ENCODE measurements at regions not wholly inside any gene's neighbourhood (a gene's known extent, or its start where the extent isn't known, plus 50 kb on each side); places are given as distances from the start of the nearest gene placed in this dataset.
"Not testable (repeated sequence)": the region's sequence is repeated elsewhere in the genome, so short reads cannot be mapped to it uniquely, and the experiment has no call there.

DNA sequence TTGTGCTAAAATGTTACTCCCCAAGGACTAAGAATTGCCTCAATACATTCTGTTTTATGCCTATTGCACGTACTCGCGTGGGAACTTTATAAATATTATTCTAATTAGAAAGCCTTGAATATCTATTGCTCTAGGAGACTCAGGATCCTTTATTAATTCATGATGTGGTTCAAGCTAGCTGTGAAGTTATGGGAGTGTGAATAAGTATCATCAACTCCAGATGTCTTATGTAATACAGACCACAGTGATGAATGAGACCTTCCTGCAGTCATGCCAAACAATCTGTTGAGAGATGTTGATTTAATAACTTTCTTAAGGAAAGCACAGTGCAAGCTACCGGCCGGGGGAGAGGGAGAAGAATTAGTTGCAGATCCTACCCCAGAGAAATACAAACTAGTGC, 519.2 kb upstream of the ZP4 start:
- no peak for DNase-seq

DNA sequence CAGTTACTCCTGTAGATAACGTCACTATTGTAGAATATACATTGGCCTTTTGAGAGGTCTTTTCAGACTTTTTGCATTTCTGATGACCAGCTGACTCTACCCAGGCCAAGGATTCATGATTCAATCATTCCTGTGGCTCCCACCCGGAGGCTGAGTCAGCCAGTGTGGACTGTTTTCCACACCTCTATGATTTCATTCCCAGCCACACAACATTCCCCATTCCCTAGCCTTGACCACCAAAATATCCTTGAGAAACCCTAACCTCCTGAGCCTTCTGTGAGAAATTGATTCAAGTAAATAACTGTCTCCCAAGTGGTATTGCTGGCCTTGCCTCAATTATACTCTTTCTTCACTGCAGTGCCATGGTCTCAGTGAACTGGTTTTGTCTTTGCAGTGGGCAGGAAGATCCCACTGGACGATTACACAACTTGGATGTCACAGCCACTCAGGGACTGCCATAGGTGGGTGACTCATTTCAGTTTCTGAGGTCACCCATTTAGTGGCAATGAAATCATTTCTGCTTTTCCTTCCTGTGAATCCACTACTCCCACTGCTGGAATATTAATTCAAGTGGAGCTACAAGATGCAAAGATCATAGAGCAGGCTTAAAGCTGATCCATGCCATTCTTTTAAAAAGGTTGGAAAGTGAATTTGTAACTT, 518.6 kb upstream of the ZP4 start:
- DNase-seq = peak; percentile 37

DNA sequence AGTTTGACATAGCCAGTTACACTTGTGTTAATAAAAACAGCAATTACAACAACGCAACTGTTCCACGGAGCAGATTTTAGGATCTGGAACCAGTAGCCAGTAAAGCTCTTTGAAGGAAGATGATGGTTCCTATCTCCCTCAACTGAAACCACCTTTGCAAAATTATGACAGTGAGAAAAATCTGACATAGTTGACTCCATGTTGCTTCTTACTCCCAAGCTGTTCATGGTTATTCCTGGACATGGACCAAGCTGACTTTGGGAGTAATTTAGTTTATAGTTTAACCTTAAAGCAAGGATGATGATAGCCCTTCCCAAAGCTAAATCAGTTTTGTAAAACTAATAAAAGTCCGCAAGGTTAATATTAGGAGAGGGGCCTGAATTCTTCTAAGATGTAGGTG, 518.0 kb upstream of the ZP4 start:
- DNase-seq = no peak

DNA sequence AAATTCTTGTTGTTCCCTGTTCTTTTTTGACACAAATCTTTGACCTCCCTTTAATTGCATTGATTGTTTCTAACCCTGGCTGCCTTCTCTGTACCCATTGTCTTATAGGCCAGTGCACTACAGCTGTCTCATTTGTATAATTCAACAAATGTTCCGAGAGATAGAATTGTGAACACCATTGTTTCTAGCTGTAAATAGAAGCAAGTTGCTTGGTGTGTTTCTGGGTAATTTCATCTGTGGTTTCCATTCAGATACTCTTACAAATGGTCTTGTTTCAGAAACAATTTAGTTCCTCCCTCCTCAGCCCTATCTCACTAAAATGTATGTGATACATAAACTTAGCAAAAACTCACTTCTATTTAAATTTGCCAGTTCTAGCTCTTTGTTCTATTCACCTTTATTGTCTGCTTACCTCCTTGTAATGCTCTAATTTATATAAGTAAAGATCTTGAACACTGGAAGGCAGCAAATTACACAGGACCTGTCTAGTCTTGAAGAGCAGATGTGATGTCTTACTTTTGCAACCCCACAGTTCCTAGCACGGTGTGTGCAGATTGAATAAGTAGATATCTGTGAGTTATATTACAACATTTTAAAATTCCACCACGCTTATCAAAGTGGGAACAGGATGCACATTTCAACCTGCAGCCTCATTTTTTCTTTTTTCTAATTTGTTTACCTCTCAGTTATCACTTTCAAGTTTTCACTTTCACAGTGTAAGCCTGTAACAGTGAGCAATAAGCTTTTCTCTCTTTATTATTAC, 515.6 kb upstream of the ZP4 start:
- DNase-seq = no peak

DNA sequence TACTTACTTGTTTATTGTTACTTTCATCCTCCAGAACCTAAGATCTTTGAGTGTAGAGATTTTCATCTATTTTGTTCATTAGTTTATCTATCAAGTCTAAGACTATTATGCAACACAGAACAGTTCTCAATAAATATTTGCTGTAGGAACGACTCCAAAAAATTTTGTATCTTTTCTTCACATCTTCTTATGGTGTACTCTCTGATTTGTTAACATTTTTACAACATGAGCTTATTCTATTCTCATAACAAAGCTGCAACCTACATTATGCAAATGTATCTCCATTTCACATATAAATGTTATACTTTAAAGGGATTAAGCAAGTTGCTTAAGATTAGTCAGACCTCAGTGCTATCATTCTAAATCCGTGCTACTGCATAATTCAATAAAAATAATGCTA, 514.2 kb upstream of the ZP4 start:
- no peak for DNase-seq

DNA sequence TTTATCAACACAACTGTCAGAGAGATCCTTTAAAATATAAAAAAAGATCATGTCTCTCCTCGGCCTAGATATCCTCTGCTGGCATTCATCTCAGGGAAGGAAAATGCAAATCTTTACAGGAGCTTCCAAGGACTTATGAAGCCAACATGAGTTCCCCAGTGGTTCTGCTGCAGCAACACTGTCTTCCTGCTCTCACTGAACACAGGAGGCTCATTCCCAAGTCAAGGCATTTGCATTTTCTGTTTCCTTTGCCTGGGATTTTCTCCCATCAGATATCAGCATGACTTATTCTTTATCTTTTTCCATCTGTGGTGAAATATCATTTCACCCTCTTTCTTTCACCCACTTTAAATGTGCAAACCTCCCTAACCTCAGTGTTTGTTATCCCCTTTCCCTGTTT, 513.8 kb upstream of the ZP4 start:
- DNase-seq = no peak

DNA sequence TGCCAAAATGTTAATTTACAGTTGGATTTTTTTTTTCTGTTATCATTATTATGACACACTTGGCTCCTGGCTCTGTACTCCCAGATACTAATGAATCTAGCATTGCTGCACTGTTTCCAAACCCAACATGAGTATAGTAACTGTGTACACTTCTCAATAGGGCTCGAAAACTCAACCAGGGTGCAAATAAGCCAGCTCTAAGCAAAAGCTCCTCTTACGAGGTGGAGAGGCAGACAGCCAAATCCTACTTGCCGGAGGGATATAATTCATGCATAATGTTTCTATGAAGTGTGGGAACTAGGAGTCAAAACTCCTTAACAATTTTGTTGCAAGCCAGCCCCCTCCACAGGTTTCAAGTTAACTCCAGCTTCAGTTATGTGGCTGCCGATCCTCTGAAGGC, 510.4 kb upstream of the ZP4 start:
- DNase-seq = no peak

DNA sequence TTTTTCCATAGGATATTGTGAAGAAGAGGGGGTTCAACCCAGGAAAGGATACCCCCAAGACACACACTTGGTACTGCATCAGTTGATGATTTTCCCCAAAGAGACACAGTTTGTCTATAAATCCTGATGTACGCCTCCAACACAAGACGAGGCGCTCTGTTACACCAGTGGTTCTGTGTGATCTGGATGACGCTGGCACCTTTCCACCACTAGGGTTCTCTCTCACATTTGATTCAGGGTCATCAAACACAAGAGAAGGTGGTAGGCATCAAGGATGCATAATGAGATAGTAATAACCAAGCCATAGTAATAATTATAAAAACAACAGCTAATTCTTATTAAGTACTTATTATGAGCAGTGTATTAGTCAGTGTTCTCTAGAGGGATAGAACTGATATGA, 508.8 kb upstream of the ZP4 start:
- no peak for DNase-seq

DNA sequence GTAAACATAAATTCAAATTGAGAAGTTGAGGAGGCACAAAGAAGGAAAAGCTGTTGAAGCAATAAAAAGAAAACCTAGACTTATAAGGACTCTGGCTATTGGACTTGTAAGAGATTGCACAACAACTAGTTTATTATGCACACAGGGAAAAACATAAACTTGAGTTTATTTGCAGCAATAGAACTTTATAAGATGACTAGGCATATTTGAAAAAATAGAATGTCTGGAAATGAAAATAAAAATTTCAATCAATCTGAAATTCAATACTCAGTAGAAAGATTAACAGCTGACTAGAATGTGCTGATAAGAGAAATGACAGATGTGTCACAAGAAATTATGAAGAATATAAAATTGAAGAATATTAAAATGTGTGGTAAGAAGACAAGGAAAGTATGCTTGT, 505.4 kb upstream of the ZP4 start:
- DNase-seq = no peak

DNA sequence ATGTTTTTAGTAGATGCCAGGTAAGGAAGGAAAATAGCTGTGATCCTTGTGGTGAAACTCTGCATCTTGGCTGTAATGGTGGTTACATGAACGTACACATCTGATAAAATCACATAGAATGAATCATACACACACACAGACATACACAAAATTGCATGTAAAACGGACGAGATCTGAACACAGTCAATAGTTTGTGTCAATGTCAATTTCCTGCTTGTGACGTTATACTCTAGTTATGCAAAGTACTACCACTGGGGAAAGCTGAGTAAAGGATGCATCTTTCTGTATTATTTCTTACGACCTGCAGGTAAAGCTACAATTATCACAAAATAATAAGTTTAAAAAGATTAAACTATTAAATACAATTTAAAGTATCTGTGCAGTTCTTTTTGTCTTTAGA, 493.7 kb upstream of the ZP4 start:
- no peak for DNase-seq

DNA sequence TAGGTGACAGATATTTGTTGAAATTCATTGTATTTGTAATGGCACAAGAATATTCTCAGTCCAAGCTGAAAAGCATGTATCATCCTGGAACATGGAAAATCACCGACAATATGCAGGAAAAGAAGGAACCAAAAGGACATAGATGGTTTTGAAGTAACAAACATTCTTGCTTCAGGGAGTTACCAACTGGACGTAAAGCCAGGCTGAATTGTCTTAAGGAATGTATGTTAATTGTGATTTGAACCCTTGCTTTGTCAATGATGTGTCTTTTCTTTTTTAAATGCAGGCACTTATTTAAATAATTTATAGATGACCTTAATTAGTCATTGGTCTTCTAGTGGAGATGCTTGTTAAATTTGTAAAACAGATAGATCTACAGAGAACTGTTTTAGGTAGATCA, 489.4 kb upstream of the ZP4 start:
- no peak for DNase-seq

DNA sequence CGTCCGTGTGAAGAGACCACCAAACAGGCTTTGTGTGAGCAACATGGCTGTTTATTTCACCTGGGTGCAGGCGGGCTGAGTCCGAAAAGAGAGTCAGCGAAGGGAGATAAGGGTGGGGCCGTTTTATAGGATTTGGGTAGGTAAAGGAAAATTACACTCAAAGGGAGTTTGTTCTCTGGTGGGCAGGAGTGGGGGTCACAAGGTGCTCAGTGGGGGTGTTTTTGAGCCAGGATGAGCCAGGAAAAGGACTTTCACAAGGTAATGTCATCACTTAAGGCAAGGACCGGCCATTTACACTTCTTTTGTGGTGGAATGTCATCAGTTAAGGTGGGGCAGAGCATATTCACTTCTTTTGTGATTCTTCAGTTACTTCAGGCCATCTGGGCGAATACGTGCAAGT, 488.7 kb upstream of the ZP4 start:
- not testable (repeated sequence) for DNase-seq

DNA sequence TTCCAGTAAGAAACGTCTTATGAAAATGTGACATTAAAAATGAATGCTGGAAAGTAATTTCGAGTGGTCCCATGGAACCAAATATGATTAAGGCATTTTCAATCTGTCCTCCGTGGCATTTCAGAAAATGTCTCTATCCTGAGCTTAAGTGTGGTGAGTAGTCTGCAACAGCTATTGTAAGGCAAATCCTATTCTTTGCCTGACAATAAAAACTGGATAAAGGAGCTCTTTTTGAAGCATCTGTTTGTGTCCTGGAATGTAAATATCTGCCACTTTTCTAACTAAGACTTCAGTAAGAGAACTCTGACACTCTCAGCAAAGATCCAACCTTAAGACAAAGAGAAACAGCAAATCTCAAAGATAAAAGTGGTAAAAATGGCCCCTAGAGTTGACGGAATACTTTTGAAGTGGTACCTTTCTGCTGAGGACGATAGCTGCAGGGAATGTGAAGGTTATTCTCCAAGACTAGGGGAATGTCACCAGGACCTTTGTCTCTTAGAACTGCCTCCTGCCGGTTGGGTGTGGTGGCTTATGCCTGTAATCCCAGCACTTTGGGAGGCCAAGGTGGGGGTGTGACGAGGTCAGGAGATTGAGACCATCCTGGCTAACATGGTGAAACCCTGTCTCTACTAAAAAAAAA, 486.7 kb upstream of the ZP4 start:
- no peak for DNase-seq

DNA sequence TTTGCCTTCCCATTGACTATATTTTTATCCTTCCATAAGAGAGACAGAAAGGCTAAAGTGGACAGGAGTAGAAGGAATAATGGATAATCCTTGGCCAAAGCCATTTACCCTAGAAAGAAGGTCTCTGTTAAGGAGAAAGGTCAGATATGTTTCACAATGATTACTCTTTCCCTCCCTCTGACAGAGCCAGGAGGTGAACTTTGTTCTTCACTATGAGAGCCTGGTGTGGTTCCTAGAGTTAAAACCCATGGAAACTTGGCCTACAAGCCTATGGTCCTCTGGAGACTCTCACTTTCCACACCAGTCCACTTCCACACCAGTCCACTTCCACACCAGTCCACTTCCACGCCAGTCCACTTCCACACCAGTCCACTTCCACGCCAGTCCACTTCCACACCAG, 479.9 kb upstream of the ZP4 start:
- DNase-seq = no peak

DNA sequence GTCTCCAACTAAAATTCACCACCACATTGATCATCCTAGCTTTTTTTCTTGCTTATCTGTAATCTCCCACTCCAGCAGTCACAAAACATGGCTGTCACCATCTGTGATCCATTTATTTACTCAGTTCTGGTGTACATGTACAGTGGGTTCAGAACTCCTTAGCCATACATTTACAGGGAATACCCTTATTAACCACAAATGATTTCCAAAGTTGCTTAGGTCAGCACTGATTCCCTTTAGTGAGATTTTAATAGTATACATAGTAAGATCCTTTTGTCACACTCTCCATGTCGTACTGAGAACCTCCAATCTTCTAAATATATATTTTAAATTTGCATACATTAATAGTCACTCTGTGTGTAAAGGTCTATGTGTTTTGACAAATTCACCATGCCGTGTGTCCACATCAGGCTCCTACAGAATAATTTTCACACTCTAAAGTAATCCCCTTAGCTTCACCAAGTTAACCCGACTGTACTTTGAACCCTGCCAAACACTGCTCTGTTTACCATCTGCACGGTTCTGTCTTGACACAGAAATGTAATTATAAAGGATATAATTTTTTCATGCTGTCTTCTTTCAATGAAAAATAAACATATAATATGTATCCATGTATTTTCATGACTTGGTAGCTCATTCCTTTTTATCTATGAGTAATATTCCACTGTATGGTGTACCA, 473.6 kb upstream of the ZP4 start:
- no peak for DNase-seq

DNA sequence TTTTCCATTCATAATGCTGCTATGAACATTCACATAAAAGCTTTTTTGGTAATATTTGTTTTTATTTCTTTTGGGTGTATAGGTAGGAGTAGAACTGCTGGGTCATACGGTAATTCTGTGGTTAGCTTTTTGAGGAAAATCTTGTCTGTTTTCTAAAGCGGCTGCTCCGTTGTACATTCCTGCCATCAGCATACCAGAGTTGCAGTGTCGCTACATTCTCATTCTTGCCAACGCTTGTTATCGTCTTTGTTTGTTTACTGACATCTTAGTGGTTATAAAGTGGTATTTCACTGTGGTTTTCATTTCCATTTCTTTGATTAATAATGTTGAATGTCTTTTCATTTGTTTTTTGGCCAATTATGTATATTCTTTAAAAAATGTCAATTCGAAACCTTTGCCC, 469.8 kb upstream of the ZP4 start:
- no peak for DNase-seq

DNA sequence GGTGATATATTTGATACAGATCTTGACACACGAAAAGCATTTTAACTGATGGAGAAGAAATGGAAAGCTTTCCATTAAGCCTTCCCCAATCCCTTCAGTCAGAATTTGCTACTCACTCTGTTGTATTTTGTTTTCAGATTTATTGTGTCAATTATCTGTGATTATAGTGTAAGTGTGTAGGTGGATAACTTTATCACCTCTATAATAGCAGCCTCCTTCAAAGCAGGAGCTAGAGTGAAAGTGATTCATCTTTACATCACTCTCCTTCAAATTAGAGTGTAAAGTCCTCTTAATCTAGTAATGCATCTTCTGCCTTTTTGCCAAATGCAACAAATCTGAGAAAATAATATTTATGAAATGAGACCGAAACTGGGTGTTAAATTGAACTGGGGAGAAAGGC, 459.7 kb upstream of the ZP4 start:
- no peak for DNase-seq

DNA sequence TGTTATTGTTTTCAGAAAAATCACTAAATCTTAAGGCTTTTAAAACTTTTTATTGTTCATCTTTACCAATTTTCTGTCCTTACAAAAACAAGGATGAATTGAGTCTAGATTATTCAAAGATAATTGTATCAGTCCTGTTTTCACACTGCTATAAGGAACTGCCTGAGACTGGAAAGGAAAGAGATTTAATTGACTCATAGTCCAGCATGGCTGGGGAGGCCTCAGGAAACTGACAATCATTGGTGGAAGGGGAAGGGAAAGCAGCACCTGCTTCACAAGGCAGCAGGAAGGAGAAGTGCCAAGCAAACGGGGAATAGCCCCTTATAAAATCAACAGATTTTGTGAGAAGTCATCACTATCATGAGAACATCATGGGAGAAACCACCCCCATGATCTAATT, 455.6 kb upstream of the ZP4 start:
- no peak for DNase-seq

DNA sequence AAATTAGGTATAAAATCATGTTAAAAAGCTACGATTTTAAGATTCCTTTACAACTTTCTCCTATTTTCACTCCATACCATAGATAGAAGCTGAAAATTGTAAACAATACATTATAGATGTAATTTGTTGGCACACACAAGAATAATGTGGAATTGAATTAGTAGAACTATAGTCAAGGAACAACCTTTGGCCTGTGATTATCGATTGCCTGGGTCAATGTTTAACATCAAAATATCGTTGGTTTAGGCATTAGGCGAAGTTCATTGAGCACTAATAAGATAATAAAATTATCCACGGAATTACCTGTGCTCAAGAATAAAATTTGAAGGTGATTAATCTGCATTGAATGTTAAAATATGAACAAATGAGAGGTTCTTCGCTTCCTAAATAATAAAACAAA, 455.1 kb upstream of the ZP4 start:
- no peak for DNase-seq

DNA sequence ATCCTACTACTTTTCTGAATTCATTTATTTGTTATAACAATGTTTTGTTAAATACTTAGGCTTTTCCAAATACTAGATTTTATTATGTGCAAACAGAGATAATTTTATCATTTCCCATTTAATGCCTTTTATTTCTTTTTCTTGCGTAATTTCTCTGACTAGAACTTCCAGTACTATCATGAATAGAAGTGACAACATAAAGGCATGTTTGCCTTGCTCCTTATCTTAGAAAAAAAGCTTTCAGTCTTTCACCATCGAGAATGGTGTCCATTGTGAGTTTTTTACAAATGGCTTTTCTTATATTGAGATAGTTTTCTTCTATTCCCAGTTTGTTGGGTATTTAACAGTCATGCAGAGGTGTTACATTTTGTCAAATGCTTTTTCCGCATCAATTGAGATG, 453.1 kb upstream of the ZP4 start:
- DNase-seq = no peak

DNA sequence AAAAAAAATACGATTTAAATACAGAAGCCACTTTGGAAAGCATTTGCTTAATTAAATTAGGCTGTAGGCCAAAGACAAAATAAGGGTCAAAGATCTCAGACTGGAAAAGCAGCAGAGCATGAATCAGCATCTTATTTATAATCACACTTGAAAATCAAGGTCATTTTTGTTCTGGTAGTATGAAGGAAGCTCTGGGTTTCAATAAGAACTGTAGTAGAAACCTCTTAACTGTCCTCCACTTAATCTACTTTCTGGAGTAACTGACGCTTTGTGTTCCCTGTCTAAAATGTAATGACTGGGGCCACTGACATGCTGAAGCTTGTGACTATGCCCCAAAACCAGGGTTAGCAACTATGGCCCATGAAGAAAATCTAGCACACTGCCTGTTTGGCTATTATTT, 450.7 kb upstream of the ZP4 start:
- no peak for DNase-seq

DNA sequence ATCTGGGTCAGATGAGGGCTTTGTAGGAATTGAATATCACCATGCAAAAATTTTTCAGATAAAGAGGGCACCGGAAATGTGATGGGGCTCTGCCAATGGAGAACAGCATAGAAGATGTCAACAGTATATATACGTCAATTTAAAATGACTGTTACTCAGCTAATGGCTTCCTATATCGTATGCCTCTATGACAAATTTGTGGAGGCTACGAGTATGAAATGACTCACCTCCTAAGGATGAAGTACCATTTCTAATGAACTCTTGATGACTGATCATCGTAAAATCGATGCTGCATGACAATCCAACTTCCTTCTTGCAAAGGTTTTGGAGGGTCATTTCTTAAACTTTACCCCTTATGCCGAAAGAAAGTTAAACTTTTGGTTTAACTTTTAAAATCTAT, 450.3 kb upstream of the ZP4 start:
- no peak for DNase-seq

DNA sequence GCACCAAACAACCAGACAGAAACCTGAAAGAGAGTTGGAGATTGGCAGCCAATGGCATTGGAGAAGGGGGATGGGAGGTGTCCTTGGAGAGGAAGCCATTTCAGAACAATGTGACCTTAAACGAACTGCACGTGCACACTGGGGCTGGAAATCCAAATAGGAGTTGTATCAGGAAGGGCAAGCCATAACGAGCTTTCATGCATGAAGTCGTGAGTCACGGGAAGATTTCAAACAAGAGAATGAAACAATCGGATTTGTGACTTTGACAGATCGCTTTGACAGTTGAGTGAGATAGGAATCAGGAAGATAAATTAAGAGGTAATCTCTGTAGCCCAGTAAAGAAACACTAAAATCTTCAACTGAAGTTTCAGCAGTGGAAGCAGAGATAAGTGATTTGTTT, 445.8 kb upstream of the ZP4 start:
- no peak for DNase-seq

DNA sequence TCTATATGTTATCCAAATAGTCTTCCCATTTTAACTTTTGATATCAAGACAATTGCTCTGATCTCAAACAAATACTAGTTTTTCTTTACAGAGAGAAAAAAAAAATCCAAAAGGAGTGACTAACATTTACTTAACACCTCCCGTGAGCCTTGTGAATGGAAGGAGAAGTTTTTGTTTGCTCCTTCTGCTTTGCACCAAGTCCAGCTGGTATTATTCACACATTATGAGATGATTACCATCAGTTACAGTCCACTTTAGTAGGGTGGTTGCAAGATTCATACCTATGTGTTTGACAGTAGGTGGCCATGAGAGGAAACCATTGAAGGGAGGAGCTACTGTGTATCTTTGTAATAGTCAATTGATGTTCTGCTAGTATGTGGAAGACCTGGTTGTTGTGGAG, 443.4 kb upstream of the ZP4 start:
- DNase-seq = no peak

Data from T1000 (cell line).